ENCODE measurements at regions not wholly inside any gene's neighbourhood (a gene's known extent, or its start where the extent isn't known, plus 50 kb on each side); places are given as distances from the start of the nearest gene placed in this dataset.

DNA sequence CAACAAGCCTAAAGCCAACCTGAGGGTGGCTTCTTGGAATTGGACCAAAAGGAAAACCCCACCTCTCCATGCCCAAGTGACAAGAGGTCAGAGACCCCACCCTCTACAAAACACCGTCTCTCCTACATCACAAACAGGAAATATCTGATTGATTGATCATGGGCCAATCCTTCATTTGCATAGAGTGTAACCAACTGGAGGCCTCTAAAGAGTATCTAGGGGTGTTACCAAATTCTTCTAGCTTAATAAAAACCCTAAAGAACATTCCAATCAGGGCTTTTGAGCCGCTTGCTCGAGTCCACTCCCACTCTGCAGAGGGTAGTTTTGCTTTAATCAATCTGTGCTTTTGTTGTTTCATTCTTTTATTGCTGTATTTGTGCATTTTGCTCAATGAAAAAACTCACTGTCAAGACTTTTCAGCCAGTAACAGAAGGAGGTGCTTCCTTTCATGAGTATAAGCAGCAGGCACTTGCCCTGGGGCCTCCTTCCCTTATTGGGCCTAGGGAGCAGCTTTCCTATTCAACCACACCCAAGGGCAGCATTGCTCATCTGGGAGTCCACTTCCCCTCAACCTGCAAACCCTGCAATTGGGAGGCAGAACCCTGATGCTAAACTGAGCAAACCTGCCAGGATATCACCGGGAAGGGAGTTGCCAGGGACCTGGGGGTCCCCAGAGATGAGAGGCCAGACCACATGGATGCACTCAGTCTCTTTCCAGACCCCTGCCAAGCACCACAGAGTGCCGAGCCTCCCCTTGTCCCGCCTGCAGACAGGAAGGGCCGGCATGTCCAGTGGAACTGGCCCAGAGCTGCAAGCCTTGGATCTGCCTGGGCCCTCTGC lies 154.3 kb upstream of the VSTM2B start:
- Mint-ChIP-seq H3K4me1 (no peaks in the 10 kb centered on the region), H3K9me3 (no peaks in the 10 kb centered on the region), H3K36me3 (ENCODE audit: low read depth) (no peaks in the 10 kb centered on the region), H3K4me3 (no peak overlapping the region), H3K27me3 (ENCODE audit: low read depth) (peaks cover 44% of the 10 kb centered on the region), H3K27ac (no peak overlapping the region)
- TF ChIP-seq CTCF (IDR thresholded peaks at IDR 0.05; ENCODE audit: unreplicated experiment in 3 of 3): no peak

DNA sequence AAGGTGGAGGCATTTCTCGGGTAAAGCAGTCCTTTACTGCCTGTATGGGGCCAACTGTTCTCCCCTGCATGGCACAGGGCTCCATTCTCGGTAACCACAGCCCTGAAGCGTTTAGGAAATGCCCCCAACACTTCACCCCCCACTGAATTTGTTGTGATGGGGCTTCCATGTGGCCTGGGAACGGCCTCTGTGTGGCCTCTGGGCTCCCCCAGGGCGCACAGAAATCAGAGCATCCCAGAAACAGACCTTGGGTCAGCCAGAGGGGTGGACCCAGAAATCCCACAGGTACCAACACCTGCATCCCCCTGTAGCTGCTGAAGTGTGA lies 153.7 kb upstream of the VSTM2B start:
- Mint-ChIP-seq H3K4me3 (no peak overlapping the region), H3K4me1 (no peaks in the 10 kb centered on the region)
- TF ChIP-seq CTCF (IDR thresholded peaks at IDR 0.05; ENCODE audit: unreplicated experiment in 3 of 3): no peak

DNA sequence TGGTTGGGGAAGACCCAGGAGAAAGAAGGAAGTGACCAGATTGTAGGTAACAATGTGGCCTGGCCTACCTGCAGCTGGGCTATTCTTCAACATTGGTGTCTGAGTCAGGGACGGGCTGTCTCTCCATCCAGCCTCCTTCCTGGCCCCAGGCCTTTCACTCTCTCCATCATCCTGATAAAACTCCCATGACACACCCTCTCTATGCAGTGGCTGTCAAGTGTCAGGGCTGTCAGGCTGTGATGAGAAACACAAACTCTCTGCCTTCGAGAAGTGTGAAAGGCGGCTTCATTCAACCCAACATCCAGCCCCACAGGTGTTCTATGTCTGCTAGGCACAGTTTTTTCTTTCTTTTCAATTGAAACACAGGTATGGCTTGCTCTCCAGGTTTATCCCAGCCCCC lies 153.3 kb upstream of the VSTM2B start:
- H3K27me3 Mint-ChIP-seq (ENCODE audit: low read depth): peaks cover 42% of the 10 kb centered on the region
- no peaks in the 10 kb centered on the region for H3K4me1 Mint-ChIP-seq
- H3K4me3 Mint-ChIP-seq: no peak overlapping the region
- no peak for TF ChIP-seq CTCF (IDR thresholded peaks at IDR 0.05; ENCODE audit: unreplicated experiment in 3 of 3)
- no peak overlapping the region for H3K27ac Mint-ChIP-seq
- no peaks in the 10 kb centered on the region for H3K9me3 Mint-ChIP-seq
- H3K36me3 Mint-ChIP-seq (ENCODE audit: low read depth): no peaks in the 10 kb centered on the region

More for the DNA sequence above, 153.7 kb upstream of the VSTM2B start:
- H3K9me3 Mint-ChIP-seq: no peaks in the 10 kb centered on the region
- no peak overlapping the region for H3K27ac Mint-ChIP-seq
- H3K36me3 Mint-ChIP-seq (ENCODE audit: low read depth): no peaks in the 10 kb centered on the region
- H3K27me3 Mint-ChIP-seq (ENCODE audit: low read depth): peaks cover 40% of the 10 kb centered on the region

DNA sequence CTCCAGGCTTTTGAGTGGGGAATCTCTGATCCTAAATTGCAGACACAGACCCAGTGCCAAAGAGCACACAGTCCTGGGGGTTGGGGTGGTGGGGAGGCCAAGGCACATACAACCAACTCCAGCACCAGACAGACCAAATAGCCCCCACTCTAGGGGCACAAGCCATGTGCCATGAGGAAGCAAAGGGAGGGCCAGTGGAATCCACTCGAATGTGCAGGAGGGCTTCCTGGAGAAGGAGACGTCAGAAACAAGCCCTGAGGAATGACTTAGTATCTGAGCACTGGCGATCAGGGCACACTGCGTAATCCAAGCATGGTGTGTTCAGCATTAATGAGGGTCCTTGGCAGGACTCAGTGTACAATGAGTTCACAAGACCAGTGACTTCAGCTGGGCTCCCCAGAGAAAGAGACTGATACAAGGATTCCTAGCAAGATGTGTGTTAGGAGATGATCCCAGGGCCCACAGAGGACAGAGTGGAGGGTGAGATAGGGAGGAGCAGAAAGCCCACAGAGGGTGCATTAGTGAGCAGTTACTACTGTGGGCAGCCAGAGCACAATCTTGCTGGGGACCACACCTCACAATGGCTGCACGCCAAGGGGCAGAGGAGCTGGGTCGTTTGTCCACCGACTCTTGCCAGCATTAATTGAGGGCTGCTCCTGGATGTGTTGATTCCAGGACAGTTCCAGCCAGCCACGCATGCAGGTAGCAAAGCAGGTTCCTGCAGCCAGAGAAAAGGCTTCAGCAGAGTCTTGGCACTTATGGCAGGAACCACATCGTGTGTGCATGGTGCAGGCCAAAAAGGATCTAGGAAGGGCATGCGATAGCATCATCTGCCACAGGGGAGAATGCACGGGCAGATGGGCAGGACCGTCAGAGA lies 152.6 kb upstream of the VSTM2B start:
- no peak for TF ChIP-seq CTCF (IDR thresholded peaks at IDR 0.05; ENCODE audit: unreplicated experiment in 3 of 3)
- Mint-ChIP-seq H3K27me3 (ENCODE audit: low read depth) (peaks cover 40% of the 10 kb centered on the region), H3K4me1 (peaks cover 5% of the 10 kb centered on the region), H3K36me3 (ENCODE audit: low read depth) (no peaks in the 10 kb centered on the region), H3K27ac (no peak overlapping the region), H3K4me3 (no peak overlapping the region), H3K9me3 (no peaks in the 10 kb centered on the region)

DNA sequence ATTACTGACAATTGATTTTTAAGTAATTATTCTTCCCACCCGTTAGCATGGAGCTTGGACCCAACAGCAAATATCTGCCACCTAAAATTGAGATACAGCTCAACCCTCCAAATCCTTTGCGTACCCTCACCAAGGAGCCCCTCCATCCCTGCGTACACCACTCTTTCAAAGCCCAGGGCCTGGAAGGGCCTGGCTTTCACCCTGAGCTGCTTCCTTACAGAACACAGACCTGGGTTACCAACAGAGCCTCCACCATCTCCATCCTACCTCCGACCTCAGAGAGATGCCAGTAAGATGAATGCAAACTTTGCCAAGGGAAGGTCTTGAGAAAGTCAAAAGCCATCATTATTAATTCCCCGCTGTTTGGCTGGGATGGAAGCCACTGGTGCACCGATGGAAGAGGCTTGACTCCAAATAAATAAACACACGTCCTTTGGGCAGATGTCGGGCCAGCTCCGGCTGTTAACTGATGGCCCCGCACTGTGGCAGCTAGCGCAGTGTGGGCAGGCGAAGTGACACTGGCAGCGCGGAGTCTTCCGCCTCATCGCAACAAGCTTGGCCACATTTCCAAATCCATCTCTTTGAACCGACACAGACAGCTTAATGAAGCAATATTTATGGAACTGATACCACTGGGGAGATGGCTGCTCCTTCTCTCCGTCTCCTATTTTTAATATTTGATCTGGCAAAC lies 150.2 kb upstream of the VSTM2B start:
- H3K4me1 Mint-ChIP-seq: peaks cover 18% of the 10 kb centered on the region
- H3K27ac Mint-ChIP-seq: no peak overlapping the region
- no peak for TF ChIP-seq CTCF (IDR thresholded peaks at IDR 0.05; ENCODE audit: unreplicated experiment in 3 of 3)

More for the DNA sequence above, 150.2 kb upstream of the VSTM2B start:
- Mint-ChIP-seq H3K27me3 (ENCODE audit: low read depth) (peaks cover 41% of the 10 kb centered on the region), H3K36me3 (ENCODE audit: low read depth) (no peaks in the 10 kb centered on the region), H3K4me3 (no peak overlapping the region), H3K9me3 (no peaks in the 10 kb centered on the region)

All from nephron (organoid).